ENCODE measurements at regions not wholly inside any gene's neighbourhood (a gene's known extent, or its start where the extent isn't known, plus 50 kb on each side); places are given as distances from the start of the nearest gene placed in this dataset.

DNA sequence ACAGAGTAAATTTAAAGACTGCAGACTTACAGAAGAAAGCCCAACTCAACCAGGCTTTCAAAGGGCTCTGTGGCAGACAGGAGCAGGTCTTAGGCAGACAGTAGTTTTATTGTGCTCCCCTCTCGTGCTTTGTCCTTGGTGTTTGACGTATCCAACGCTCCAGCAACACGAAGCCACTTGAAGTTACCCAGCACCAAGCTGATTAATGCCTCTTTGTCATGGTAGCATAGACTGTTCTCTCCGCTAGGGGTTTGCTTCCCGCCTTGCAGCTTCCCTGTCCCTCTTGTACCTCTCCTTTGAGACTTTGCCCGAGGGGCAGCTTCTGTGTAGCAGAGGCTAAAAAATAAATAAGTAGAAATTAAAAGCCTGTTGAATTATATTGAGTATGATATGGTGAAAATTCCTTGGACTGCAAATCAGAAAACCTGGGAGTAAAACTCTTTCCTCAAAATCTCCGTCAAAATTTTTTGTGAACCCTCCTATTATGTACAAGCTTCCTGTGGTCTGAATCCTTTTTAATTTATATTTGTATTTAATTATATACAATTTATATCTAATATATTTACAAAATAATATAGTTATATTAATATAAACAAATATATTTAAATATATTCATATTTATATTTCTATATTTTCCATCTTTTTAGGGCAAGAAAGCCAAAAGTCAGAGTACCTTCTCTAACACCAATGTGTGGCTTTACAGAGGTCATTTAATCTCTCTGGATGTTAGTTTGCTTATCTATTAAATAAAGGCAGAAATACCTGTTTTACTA, 405.4 kb downstream of the DMAC1 start:
- TF ChIP-seq, protein P1, sequence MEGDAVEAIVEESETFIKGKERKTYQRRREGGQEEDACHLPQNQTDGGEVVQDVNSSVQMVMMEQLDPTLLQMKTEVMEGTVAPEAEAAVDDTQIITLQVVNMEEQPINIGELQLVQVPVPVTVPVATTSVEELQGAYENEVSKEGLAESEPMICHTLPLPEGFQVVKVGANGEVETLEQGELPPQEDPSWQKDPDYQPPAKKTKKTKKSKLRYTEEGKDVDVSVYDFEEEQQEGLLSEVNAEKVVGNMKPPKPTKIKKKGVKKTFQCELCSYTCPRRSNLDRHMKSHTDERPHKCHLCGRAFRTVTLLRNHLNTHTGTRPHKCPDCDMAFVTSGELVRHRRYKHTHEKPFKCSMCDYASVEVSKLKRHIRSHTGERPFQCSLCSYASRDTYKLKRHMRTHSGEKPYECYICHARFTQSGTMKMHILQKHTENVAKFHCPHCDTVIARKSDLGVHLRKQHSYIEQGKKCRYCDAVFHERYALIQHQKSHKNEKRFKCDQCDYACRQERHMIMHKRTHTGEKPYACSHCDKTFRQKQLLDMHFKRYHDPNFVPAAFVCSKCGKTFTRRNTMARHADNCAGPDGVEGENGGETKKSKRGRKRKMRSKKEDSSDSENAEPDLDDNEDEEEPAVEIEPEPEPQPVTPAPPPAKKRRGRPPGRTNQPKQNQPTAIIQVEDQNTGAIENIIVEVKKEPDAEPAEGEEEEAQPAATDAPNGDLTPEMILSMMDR (conservative IDR thresholded peaks at IDR 0.05; ENCODE audit: low read length), result no peak
- TF ChIP-seq EZH2phosphoT487 (IDR thresholded peaks at IDR 0.05; ENCODE audit: borderline replicate concordance, low read depth, low read length), result no peak
